ENCODE measurements at regions not wholly inside any gene's neighbourhood (a gene's known extent, or its start where the extent isn't known, plus 50 kb on each side); places are given as distances from the start of the nearest gene placed in this dataset.
A peak's percentile ranks its signal among the peaks of the same experiment; 100 is the strongest.

DNA sequence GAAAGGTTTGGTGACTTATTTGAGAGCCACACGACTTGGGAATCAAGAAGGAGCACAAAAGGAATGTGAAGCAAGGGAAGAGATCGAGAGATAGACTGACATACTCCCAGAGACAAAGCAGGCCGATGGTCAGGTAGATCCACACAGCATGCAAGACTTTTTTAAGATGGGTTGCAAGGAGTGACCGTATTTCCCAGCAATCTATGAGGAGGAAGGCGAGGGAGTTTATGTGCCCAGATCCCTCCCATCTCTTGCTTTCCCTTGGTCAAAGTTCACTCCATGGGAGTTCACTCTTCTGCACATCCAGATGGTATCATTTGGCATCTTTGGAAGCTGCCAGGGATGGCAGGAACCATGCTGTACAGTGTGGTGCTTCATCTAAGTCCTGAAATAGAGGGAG is 148.9 kb downstream of the RMI1 start:
- no peak for DNase-seq

- DNase-seq: no peak
Observed at GRCh38 chr9:84136119-84136868, 155.7 kb downstream of the RMI1 start.

DNA sequence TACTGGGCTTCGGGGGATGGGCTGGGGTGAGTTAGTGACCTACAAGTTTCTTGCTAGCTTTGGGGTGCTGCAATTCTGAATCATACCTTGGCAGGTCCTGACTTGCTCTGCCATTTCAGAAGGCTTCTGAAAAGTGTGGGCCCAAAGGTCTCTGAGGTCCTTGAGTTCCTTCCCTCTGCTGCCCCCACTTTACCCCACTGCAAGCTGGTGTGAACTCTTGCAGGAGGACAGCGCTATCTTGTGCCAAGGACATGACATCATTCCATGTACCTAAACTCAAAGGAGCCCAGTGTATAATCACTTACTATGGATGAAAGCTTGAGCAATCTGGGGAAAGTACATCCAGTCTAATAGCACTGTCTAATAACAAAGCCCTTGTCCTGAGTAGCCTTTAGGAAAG is 157.4 kb downstream of the RMI1 start:
- no peak for DNase-seq

- DNase-seq: no peak
Observed at GRCh38 chr9:84138541-84138940, 157.9 kb downstream of the RMI1 start.

- DNase-seq: no peak
Observed at GRCh38 chr9:84139296-84140070, 158.9 kb downstream of the RMI1 start.

GRCh38 chr9:84140535-84141101 is 160.0 kb downstream of the RMI1 start:
- DNase-seq: peak; percentile 61

GRCh38 chr9:84141741-84142370 is 161.3 kb downstream of the RMI1 start:
- no peak for DNase-seq

GRCh38 chr9:84145031-84145430 is 164.4 kb downstream of the RMI1 start:
- no peak for DNase-seq

GRCh38 chr9:84145780-84146179 is 165.2 kb downstream of the RMI1 start:
- DNase-seq: no peak

GRCh38 chr9:84146893-84147710 is 166.5 kb downstream of the RMI1 start:
- no peak for DNase-seq

- no peak for DNase-seq
Observed at GRCh38 chr9:84151236-84151635, 170.6 kb downstream of the RMI1 start.

GRCh38 chr9:84151640-84152039 is 171.0 kb downstream of the RMI1 start:
- DNase-seq: no peak

DNA sequence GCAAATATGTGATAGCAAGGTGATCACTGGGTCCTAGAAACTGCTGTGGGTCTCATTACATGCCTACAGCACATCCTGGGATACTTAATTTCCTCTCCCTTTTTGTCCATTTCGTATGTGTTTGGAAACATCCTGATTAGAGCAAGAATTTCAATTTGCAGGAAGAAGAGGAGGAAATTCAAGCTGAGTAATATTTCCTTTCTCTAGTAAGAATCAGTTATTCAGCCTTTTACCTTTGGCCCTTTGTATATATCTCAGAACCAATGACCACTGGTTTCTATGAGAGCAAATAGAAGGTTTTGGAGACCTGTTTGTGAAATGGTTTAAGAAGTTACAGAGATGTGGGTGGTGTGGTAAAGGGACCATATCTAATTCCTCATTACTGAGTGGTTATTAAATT is 171.6 kb downstream of the RMI1 start:
- no peak for DNase-seq

GRCh38 chr9:84153885-84154284 is 173.3 kb downstream of the RMI1 start:
- no peak for DNase-seq

DNA sequence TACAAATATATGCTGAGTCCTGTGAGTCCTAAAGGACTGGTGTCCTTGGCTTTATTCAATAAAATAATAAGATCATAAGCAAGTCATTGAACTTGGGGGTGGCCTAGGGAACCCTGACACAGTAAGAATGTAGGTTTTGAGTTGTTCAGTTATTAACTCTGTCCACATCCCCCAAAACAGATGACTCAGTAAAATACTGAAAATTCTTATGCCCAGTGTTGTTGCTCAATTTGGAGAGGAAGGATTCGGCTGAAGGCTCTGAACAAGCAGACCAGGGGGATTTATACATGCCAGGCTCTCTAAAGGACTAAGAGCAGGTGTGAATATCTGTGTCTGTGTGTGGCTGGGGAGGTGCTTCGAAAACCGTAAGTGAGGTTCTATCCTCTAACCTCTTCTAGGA is 173.7 kb downstream of the RMI1 start:
- no peak for DNase-seq

GRCh38 chr9:84163052-84163650 is 177.4 kb downstream of the SLC28A3 start:
- no peak for DNase-seq

- no peak for DNase-seq
Observed at GRCh38 chr9:84166891-84167290, 173.7 kb downstream of the SLC28A3 start.

GRCh38 chr9:84169240-84169639 is 171.3 kb downstream of the SLC28A3 start:
- DNase-seq: no peak

DNA sequence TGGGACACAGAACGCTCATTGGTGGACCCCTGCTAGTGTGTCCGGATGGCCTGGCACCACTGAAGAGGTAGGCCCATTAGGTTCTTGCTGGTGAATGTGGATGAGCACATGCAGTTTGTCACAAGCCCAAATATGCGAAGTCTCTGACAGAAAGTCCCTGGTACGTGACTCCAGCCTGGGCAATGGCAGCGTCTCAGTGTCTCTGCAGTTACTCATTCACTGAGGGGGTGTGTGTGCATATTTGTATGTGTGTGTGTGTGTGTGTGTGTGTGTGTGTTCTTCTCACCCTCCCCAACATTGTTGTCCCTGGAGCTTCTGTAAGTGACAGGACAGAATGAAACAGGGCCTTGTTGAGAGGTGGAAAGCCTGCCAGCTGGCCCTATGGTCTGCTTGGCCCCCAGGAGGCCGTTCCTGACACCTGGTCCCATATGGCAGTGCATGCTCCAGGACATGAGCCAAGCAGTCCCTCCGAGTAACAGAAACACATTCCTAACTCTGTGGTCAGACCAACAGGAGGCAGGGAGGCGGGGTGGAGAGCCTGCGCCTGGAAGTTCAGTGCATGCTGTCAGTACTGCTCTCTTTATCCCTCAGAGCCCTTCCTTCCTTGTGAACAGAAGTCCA is 169.9 kb downstream of the SLC28A3 start:
- no peak for DNase-seq

- DNase-seq: no peak
Observed at GRCh38 chr9:84173961-84174360, 166.6 kb downstream of the SLC28A3 start.

DNA sequence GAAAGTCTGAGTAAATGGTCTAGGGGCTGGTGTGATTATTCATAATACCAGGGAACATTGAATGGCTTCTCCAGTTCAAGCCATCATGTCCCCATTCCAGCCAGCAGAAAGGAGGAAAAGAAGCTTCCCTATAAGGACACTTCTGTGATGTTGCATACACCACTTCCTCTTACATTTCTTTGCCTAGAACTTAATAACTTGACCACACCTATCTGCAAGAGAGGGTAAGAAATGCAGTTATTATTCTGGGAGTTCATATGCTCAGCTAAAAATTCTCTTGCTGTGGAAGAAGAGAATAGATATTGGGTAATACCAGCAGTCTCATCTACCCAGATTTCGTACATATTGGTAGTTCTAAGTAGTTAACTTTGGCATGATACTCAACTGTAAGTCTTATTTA is 166.1 kb downstream of the SLC28A3 start:
- DNase-seq: no peak

- no peak for DNase-seq
Observed at GRCh38 chr9:84177407-84177806, 163.2 kb downstream of the SLC28A3 start.
